GM18873 (cell line): ENCODE measurements at regions not wholly inside any gene's neighbourhood (a gene's known extent, or its start where the extent isn't known, plus 50 kb on each side); places are given as distances from the start of the nearest gene placed in this dataset.

Source experiments
- ATAC-seq: cut with Tn5 transposase; IDR thresholded peaks from one replicate; pipeline ENCODE4 v1.9.1; 2021; ENCODE audit warnings: mild to moderate bottlenecking, moderate library complexity, moderate number of reproducible peaks; ENCODE audit not compliant: unreplicated experiment, low FRiP score

DNA sequence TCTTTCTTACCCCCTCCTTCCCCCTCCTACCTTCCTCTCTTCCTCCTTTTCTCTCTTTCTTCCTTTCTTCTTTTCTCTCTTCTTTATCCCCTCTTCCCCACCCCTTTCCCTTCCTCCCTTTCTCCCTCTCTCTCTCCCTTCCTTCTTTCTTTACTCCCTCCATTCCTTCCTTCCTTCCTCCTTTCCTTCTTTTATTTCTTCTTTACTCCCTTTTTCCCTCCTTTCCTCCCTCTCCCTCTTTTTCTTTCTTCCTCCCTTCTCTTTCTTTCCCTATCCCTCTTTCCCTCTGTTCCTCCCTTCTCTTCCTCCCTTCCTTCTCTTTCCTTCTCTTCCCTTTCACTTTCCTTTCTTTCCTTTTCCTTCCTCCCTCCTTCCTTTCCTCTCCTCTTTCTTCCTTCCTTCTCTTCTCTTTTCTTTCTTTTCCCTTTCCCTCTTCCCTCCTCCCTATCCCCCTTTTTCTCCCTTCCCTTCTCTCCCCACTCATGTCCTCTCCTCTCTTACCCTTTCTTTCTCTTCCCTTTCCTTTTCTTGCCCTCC is 302.3 kb upstream of the TBX3 start:
- ATAC-seq = no peak

GRCh38 chr12:114984634-114985061 is 300.7 kb upstream of the TBX3 start:
- no peak for ATAC-seq

DNA sequence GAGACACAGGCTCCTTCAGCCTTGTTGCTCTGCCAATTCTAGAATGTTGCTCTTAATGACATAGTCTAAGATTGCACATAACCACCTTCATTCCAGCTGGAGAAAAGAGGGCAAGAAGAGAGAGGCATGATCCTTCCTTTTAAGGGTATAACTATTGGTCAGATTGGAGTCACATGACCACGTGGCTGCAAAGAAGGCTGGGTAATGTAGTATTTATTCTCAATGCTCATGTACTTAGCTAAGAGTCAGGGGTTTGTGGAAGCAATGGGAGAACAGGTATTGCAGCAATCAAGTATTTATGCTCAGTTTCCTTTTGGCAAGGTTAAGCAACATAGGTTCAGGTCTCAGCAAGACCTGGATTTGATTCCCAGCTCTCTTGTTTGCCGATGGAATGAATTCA is 298.8 kb upstream of the TBX3 start:
- no peak for ATAC-seq

DNA sequence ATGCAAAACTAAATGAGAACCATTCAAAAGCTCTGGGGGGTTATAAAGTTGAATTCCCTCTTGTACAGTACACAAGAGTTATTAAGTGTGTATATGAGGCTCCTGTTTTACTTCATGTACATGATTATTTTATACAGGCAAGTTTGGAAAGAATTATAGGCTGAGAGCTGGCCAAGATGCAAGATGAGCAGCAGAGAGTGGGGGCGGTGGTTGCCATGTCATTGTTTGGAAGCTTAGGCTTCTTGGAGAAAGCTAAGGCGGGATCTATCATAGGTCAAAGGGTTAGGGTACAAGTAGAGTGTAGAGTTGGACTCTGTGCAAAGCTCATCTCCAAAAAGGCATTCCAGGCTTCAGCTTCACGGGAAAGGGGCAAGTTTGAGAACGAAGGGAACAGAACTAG is 297.1 kb upstream of the TBX3 start:
- no peak for ATAC-seq

- ATAC-seq = no peak
Observed at GRCh38 chr12:114976959-114977358, 293.0 kb upstream of the TBX3 start.

- ATAC-seq = no peak
Observed at GRCh38 chr12:114976372-114976771, 292.4 kb upstream of the TBX3 start.

- no peak for ATAC-seq
Observed at GRCh38 chr12:114975640-114976310, 291.8 kb upstream of the TBX3 start.

DNA sequence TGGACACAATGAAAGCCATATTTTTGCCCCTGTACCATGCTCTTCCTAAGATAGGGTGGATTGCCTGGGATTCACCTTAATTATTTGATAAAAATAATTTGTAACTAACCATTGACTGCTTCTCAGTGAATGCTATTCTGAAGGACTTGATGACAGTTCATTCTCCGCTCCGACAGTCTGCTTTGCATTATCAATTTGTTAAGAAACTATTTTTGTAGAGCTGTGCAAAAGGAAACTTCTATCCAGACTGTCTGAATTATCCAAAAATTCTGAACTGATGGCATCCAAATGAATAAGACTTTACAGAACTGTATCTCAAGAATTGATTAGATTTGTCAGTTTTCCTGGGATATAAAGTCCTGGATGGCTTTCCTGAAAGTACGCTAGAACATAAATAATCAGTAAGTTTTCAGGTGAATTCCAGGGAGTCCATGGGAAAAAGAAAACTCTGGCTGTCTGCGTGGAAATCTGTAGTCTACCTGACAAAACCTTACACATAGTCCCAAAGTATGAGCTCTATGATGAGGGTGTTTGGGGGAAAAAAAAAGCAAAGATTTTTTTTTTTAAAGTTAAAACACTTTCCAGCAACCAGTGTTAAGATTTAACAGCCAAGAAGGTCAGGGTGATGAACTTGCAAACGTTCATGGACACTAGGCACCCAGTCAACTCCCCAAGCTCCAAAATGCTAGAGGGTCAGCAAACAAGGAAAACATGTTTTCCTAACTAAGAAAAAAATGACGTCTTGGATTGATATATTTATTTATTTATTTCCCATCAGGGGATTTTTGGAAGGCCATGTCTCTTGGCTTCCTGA is 291.1 kb upstream of the TBX3 start:
- ATAC-seq = no peak

DNA sequence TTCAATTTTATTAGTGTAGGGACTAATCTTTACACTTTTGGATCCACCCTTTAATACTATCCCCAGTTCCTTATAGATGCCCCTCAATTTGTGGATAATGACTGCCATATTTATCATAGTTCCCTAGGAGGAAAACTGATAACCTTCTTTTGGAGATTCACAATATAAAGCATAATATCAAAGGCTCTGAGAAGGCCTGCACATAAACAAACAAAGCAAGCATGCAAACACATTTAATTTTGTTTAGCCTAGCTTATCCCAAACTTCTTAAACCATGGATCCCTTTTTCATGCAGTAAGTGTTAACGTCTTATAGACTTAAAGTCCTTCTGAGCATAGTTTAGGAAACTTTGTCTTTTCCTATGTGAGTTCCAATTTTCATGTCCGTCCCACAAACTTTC is 290.4 kb upstream of the TBX3 start:
- ATAC-seq = no peak

DNA sequence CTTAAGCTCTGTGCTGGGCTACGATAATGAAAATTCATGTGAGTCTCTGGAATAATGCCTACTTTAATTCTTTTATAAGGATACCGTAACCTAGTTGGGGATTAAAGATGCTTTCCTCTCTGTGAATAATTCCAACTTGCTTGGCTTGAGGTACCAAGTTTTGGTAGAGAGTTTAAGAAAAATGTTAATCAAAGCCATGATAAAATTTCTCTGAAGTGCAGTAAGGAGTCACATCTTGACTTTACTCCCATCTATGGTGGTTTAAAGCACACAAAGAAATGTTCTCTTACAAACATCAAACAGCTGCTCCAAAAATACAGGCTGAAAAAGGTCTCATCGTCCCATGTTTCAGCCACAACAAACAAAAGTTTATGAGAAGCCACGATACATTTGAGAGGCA is 284.8 kb upstream of the TBX3 start:
- ATAC-seq = no peak

GRCh38 chr12:114967151-114967550 is 283.2 kb upstream of the TBX3 start:
- no peak for ATAC-seq

DNA sequence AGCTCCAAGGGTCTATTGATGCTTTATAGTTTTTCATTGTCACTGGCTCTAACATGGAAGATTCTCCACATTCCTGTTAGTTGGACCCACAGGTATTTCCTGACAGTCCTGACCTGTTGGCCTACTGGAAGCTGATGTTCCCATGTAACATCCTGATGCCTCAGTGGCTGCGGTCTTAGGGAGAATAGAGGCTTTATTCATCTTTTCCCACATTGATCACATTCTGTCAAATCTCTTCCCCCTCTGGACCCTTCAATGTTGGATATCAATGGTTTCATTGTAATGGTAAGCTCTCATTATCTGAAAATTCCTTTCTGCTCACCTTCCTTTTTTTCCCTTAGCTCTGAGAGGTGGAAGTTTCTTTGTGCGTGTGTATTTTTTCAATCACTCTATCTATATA is 280.9 kb upstream of the TBX3 start:
- no peak for ATAC-seq

DNA sequence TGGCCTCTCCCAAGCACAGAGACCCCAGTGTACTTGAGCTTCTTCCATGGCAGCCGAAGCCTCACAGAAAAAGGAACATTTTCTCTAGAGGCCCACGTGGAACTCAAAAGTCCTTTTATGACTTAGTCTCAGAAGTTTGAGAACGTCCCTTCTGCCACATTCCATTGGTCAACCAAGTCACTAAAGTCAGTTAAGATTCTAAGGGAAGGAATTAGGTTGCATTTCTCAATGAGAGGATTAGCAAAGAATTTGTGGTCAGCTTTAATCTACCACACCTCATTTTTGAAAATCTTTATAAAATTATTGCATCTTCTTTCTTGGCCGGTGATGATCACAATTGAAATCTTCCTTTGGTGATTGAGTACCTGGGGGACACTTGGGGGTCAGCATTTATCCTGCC is 279.9 kb upstream of the TBX3 start:
- ATAC-seq = no peak

DNA sequence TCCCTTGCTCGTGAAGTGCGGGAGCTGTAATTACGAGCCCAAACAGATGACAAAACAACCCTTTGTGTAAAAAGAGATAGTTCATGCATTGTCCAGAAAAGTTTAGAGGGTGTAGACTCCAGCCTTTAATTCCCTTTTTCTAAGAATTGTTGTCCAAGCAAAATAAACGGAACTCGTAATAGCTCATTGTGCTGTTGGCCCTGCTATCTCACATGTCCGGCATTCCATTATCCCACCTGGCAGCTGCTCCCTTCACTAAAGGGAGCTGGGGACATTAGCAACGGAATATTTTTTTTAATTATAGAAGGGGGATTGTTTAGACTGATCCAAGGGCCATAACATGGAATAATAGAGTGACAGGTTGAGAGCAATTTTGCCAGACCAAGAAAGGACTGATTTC is 277.5 kb upstream of the TBX3 start:
- no peak for ATAC-seq

DNA sequence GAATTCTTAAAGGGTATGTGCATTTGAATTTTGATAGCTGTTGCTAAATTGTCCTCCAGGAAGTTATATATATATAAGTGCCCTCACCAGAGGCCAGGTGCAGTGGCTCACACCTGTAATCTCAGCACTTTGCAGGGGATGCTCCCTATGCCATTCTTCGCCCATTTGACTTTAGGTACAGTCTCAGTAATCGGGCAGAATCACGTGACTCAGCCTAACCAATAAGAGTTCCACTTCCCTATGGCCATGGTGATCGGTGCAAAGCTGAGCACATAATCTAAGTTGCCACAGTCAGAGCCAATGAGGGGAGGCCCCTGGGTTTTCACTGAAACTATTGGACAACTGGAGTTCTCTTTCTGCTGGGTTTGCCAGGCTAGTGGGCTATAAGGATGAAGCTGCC is 274.6 kb upstream of the TBX3 start:
- ATAC-seq = no peak

GRCh38 chr12:114957225-114957624 is 273.2 kb upstream of the TBX3 start:
- ATAC-seq = no peak

GRCh38 chr12:114955414-114956014 is 271.5 kb upstream of the TBX3 start:
- ATAC-seq = no peak

DNA sequence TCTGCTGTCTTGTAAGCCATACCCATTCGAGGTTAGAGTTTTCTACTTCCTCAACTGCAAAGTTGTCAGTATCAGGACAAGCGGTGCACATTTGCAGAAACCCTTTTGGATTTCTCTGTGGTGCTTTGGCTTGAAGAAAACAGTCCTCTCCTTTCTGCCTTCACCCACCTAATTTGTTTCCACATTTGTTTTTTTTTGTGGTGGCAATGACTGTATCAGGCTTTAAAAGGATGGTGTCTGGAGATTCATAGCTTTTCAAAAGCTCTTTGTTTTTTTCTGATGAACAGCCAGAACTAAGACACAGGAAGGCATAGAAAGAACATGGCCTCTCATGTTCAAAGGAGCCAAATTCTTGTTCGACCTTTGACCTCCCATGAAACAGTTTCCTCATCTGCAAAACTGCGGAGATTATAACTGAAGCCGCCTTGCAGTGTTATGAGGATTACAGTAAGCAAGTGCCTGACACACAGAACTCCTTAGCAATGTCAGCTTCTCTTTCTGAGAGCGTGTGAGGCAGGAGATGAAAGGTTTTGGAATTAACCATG is 270.6 kb upstream of the TBX3 start:
- ATAC-seq = no peak

GRCh38 chr12:114952573-114953271 is 268.7 kb upstream of the TBX3 start:
- ATAC-seq = no peak

DNA sequence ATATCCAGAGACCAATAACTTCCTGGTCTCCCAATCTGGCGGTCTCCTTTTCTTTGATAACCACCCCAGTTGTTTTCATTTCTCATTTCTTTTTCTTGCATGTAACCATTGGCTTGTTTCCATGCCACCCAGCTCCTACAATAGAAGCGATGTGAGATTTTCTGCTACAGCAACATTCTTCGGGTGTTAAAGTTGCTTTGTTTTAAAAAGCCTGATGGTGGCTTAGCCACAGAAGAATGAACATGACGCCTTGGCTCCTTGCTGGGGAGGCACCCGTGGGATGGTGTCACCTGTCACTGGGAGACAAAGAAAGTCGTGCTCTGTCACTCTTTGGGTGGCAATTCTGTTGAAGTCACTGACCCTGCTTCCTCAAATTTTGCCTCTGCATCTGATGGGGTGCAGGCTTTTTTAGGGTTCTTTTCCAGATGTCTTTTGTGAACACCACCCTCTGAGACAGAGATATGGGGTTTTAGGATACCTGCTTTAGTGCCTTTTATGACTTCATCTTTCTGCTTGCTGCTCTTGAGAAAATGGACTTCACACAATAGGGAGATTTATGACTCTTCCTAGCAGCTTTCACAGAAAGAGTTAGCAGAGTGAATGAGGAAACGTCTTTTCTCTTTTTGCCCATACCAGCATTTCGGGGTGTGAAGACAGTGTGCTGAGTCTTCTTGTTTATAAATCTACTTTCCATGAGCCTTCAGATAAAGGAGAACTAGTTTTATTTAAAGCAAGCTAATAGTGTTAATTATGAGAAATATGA is 265.3 kb upstream of the TBX3 start:
- ATAC-seq = no peak
